ENCODE measurements at regions not wholly inside any gene's neighbourhood (a gene's known extent, or its start where the extent isn't known, plus 50 kb on each side); places are given as distances from the start of the nearest gene placed in this dataset.
"Not testable (repeated sequence)": the region's sequence is repeated elsewhere in the genome, so short reads cannot be mapped to it uniquely, and the experiment has no call there.

DNA sequence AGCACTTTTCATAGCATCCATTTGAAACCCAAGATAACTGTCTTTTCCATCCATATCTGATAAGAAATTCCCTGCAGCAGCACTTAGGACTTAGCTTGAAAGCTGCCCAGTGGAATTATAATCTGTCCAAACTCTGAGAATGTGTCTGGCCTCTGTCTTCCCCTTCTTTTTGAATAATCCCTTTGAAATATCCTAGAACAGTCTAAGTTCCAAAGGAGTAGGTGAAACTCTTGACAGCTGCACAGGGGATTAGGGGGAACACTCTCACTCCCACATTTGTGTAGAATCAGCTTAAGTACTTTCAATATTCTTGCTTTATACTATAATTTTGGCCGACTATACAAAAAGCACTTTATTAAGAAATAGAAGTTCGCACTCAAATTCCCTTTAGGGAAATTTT lies 157.7 kb downstream of the PAPSS1 start:
- no peak for DNase-seq

- no peak for DNase-seq
Measured at GRCh38 chr4:107561481-107561880, 158.6 kb downstream of the PAPSS1 start.

DNA sequence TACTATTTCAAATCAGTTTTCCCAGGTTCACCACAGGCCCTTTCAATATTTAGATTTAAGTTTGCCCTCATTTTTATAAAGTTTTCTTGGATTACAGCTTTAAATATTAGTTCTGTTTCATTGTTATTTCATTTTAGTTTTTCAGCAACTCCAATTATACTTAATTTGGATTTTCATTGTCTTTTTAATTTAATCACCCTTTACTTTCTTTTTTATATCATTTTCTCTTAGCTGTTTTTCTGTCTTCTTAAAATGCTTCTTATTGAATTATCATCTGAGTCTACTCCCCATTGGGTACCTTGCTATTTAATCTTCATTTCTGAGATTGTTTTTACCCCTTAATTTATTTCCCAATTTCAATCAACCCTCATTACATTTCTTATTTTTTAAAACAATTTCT lies 160.4 kb downstream of the PAPSS1 start:
- DNase-seq, result no peak

GRCh38 chr4:107552306-107552705 lies 167.7 kb downstream of the PAPSS1 start:
- no peak for DNase-seq

- DNase-seq, result peak; percentile 2
Measured at GRCh38 chr4:107548211-107548905, 171.7 kb downstream of the PAPSS1 start.

- peak; percentile 11 for DNase-seq
Measured at GRCh38 chr4:107546638-107547037, 173.4 kb downstream of the PAPSS1 start.

- DNase-seq, result no peak
Measured at GRCh38 chr4:107541511-107541910, 178.5 kb downstream of the PAPSS1 start.

DNA sequence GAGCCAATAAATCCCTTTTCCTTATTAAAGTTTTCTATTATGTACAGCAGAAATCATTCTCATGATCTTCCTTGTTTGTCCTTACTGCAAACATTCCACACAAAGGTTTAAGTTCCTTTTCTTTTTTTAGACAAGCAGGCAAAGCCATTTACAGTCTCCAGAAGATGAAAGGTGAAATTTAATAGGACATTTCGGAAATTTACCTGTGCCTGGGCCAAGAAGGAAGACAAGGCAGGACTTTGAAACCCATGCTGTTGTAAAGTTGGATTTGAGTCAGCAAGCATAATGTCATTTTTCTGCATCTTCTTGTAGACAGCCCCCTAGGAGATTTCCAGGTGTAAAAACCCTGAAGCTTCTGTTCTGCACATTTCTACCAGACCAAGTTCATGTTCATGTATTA lies 188.1 kb downstream of the PAPSS1 start:
- no peak for DNase-seq

GRCh38 chr4:107520368-107520767 lies 199.7 kb downstream of the PAPSS1 start:
- DNase-seq, result no peak

DNA sequence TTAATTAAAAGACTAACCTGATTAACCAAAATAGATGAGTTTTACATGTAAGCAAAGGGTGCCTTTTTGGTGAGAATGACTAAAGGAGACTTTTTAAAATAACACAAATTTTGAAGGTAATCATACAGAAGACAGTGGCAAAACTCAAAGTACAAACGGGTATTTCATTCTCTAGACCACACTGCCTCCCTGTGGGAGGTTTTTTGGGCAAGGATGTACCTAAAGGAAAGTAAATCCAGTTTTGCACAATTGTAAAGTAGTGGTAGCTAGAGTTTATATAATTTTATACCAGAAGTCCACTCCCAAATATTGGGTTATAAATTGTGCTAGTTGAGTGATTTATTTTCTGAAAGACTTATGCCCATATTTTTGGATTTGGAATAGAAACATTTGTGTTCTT lies 201.0 kb downstream of the PAPSS1 start:
- peak; percentile 24 for DNase-seq

DNA sequence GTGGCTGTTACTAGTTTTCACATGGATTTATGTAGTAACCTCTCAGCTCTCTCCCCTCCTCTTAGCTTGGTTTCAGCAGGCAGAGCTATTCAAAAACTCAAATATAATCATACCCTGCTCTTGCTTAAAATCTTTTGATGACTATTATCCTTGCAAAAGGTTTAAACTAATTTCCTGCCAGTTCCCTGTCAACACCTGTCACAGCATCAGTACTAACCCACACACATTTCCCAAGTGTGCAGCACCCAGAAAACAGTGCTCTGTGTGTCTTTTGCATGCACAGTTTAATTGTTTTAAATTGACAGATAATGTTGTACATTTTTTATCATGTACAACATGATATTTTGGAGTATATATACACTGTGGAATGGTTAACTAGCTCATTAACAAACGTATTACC lies 202.0 kb downstream of the PAPSS1 start:
- no peak for DNase-seq

DNA sequence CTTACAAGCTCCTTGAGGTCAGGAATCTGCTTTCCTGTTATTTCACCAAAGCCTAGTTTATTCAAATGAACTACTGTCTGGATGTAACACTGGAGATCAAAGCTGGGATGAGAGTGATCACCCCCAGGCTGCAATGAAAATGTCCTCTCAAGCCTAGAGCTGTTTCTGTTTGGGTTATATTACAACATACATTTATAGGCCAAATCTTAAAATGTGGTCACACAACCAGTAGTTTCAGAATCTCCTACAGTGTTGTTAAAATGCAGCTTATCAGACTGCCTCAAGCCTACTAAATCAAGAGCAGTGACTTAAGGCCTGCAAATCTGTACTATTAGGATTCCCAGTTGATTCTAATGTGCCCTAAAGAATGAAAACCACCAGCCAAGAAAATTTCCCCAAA lies 207.5 kb downstream of the PAPSS1 start:
- no peak for DNase-seq

- no peak for DNase-seq
Measured at GRCh38 chr4:107509615-107510014, 210.4 kb downstream of the PAPSS1 start.

GRCh38 chr4:107500551-107500950 lies 219.5 kb downstream of the PAPSS1 start:
- no peak for DNase-seq

DNA sequence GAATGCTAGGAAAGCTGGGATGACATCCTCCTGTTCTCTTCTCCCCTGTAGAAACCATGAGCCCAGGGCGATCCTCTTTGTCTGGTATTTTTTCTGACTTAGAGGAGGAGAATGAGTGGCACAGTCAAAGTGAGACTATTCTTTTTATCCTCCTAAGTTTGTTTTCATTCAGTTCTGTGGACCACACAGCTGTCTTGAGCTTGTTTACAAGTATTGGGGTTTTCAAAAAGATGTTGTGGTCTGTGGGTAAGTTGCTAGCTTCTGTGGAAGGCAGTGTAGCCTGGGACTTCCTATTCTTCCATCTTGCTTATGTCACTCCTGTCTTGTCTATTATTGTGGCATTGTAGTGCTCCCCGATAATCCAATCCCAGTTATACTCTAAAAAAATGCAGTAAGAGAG lies 223.0 kb downstream of the PAPSS1 start:
- DNase-seq, result no peak

DNA sequence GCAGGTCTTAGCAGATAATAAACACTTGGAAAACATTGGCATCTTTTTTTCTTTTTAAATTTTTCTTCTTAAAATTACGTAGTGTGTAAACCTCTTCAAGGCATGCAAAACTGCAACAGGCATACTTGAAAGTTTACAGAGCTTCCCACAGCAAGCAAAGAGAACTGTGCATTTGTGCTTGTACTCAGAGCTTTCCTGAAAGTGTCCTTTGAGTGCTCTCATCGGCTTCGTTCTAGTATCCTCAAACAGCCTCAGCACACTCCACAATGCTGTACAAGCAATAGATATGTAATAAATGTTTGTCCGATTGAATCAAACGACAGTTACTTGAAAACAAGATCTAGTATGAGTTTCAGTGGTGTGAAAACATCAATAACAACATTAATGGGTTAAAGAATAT lies 227.5 kb downstream of the PAPSS1 start:
- no peak for DNase-seq

- DNase-seq, result no peak
Measured at GRCh38 chr4:107490116-107490515, 229.9 kb downstream of the PAPSS1 start.

- DNase-seq, result not testable (repeated sequence)
Measured at GRCh38 chr4:107483621-107484020, 236.4 kb downstream of the PAPSS1 start.

- DNase-seq, result no peak
Measured at GRCh38 chr4:107482546-107482945, 237.5 kb downstream of the PAPSS1 start.

DNA sequence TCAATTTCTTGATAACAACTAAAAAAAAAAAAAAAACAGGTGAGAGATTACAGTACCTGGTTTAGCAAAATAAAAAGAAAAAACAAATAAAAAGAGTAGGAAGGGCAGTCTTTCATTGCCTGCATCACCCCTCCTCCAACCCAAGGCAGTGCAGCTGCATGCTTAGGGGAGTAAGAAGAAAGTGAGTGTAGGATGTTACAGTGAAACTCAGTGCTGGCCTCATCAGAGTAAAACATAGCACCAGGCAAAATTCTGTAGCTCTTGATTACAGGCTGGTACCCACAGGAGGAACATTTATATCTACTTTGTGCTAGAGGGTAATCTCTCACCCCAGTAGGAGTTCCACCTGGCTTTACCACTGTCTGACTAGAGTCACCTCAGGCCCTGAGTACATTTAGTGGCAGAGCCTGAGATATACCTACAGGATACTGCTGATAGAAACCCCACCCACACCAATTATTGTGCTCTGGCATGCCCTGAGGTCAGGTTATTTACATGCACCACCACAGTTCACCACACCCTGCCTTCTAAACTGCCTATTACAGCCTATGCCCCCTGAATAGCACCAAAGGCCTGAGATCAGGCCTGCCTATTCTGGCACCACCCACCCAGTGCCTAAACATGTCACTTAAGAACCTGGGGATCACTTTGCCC lies 241.6 kb downstream of the PAPSS1 start:
- DNase-seq, result no peak

GRCh38 chr4:107473126-107473525 lies 246.9 kb downstream of the PAPSS1 start:
- DNase-seq, result no peak

DNA sequence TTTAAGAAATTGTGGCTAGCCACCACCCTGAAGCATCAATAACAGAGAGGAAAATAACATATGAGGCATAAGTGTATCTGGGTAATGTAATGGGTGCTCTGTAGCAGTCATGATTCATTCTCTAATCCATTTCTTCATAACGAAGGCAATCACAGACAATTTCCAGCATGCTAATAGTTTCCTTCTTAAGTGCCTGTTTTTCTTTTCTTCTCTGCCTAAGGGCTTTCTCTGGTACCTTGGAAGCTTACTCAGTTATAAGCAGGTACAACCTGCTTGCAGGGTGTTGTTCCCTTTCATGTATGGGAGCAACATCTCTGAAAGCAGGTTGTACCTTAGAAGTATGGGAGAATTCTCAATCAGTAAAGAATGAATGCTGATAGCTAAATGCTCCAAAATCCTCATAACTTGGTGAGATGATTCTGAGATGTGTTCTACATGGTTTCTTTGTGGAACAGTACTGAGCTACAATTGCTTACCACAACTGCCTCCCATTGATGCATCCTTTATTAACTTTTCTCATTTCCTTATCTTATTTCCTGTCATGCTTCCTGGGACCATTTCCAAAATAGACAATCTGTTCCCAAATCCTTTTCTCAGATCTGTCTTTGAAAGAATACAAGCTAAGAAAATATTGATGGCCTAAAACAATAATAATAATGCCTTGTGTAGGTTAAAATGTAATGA lies 247.6 kb downstream of the PAPSS1 start:
- DNase-seq, result no peak

GRCh38 chr4:107470173-107470572 lies 249.9 kb downstream of the PAPSS1 start:
- no peak for DNase-seq

- DNase-seq, result no peak
Measured at GRCh38 chr4:107468812-107469211, 251.2 kb downstream of the PAPSS1 start.
